Thyroid gland (tissue), 4 donors: ENCODE measurements at regions not wholly inside any gene's neighbourhood (a gene's known extent, or its start where the extent isn't known, plus 50 kb on each side); places are given as distances from the start of the nearest gene placed in this dataset.
A peak's percentile ranks its signal among the peaks of the same experiment; 100 is the strongest.

Experiments
- DNase-seq, 2 donors: peaks; one replicate each; pipeline ENCODE4 v3.0.0-alpha.2; 2019
- H3K27ac ChIP-seq, 3 donors: fragments of 200-600 bp; sonication (generic); 1 replicate in 2 of 3; 2 replicates in 1 of 3; pipeline ENCODE4 v1.5.1; 2016 to 2019; ENCODE audit warnings: mild to moderate bottlenecking in 1 of 3, moderate library complexity in 1 of 3
- H3K27me3 ChIP-seq: fragments of 200-600 bp; sonication (generic); one replicate; pipeline ENCODE4 v1.5.1; 2019
- H3K36me3 ChIP-seq, 2 donors: fragments of 200-600 bp; sonication (generic); one replicate each; pipeline ENCODE4 v1.5.1; 2016 to 2019
- H3K4me1 ChIP-seq, 2 donors: fragments of 200-600 bp; sonication (generic); one replicate each; pipeline ENCODE4 v1.5.1; 2017 to 2019
- H3K4me3 ChIP-seq, 3 donors: fragments of 200-600 bp; sonication (generic); replicated peaks in 1 of 3; 1 replicate in 2 of 3; 2 replicates in 1 of 3; pipeline ENCODE4 v1.5.1; 2016; ENCODE audit warnings: mild to moderate bottlenecking in 1 of 3
- H3K9me3 ChIP-seq: fragments of 200-600 bp; sonication (generic); one replicate; pipeline ENCODE4 v1.5.1; 2017
- POLR2A ChIP-seq, 2 donors: fragments of 450-650 bp; IDR thresholded peaks; one replicate each; pipeline ENCODE4 v1.6.1; 2017; ENCODE audit warnings: antibody characterized with exemption in 2 of 2, mild to moderate bottlenecking in 2 of 2, moderate library complexity in 1 of 2
- WGBS, 2 donors: methylation state at CpG; one replicate each; pipeline ENCODE4 v1.1.5; 2017; 5-methylcytosine and 5-hydroxymethylcytosine counted together
- intact Hi-C: fragments of 100-400 bp; cut with DNase I; formaldehyde crosslinking; loops from one replicate; pipeline ENCODE4 v1.15.1; 2023
- TF ChIP-seq, protein P1 (sequence below), 6 experiments: fragments of 200-600 bp in 3 of 6; fragments of 450-650 bp in 3 of 6; sonication (generic) in 3 of 6; IDR thresholded peaks; one replicate each; pipeline ENCODE4 v1.5.1; 2016 to 2019; ENCODE audit warnings: antibody characterized with exemption in 6 of 6, mild to moderate bottlenecking in 2 of 6, inconsistent platforms in 1 of 6, moderate library complexity in 1 of 6

DNA sequence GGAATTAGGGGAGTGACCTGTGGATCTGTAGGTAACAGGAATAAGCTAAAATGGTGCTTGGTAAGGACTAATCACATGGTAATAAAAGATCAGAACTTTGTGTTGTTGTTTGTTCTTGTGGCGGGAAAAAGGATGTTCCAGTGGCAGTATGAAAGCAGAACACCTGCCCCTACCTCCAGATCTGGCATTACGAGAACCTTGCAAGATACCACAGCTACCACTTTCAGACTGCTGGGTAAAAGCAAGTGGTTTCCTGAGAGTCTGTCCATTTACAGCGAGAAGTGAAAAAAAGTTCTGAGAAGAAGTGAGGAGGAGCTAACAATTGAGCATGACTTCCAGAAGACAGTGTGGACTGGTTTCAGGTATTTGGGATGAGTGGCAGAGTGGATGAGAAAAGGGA is 252.5 kb downstream of the TLE4 start:
- no peaks in the 10 kb centered on the region for H3K4me1 ChIP-seq
- no peaks in the 10 kb centered on the region for H3K9me3 ChIP-seq
- no peak overlapping the region for H3K27ac ChIP-seq
- no peak overlapping the region for H3K4me3 ChIP-seq
- 95 to 97% methylated on average over 3 of the region's 3 CpGs for WGBS, 2 donors
- intact Hi-C loops, result no loop called here
- H3K27me3 ChIP-seq, result no peaks in the 10 kb centered on the region
- TF ChIP-seq, protein P1, sequence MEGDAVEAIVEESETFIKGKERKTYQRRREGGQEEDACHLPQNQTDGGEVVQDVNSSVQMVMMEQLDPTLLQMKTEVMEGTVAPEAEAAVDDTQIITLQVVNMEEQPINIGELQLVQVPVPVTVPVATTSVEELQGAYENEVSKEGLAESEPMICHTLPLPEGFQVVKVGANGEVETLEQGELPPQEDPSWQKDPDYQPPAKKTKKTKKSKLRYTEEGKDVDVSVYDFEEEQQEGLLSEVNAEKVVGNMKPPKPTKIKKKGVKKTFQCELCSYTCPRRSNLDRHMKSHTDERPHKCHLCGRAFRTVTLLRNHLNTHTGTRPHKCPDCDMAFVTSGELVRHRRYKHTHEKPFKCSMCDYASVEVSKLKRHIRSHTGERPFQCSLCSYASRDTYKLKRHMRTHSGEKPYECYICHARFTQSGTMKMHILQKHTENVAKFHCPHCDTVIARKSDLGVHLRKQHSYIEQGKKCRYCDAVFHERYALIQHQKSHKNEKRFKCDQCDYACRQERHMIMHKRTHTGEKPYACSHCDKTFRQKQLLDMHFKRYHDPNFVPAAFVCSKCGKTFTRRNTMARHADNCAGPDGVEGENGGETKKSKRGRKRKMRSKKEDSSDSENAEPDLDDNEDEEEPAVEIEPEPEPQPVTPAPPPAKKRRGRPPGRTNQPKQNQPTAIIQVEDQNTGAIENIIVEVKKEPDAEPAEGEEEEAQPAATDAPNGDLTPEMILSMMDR (IDR thresholded peaks at IDR 0.05), result no peak
- no peak for TF ChIP-seq POLR2A (IDR thresholded peaks at IDR 0.05)
- DNase-seq, result no peak
- no peaks in the 10 kb centered on the region for H3K36me3 ChIP-seq

DNA sequence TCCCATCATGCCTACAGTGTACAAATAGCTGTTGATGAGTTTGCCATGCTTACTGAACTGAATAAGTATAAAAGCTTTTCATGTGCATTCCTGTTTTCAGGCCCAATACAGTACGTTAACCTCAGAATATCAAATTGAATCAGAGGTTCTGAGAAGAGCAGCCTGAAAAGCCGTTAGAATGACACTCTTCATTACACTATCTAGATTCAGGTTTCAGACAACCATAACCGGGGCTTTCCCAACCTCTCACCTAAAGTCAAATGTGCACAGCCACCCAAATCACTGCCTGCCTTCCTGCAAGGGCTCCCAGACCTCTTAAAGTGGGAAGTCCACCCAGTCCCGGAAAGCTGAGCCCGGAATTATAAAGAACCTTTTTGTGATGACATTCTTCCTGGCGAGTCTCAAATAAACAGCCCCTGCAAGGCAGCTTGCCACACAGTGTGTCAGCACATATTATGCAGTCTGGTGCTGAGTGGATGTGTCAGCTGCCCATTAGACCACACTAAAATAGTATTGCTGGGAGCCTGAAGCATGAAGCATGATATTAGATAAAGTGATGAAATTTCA is 245.8 kb downstream of the TLE4 start:
- peak; percentile 5 to 14 for DNase-seq
- Histone ChIP-seq H3K4me3 (no peak overlapping the region), H3K9me3 (no peaks in the 10 kb centered on the region), H3K27ac (no peak overlapping the region), H3K4me1 (no peaks in the 10 kb centered on the region), H3K36me3 (no peaks in the 10 kb centered on the region), H3K27me3 (no peaks in the 10 kb centered on the region)
- 58 to 60% methylated on average over 6 of the region's 6 CpGs for WGBS, 2 donors
- no peak for TF ChIP-seq POLR2A (IDR thresholded peaks at IDR 0.05)
- TF ChIP-seq, protein P1 (IDR thresholded peaks at IDR 0.05), result no peak
- intact Hi-C loops, result no loop called here

DNA sequence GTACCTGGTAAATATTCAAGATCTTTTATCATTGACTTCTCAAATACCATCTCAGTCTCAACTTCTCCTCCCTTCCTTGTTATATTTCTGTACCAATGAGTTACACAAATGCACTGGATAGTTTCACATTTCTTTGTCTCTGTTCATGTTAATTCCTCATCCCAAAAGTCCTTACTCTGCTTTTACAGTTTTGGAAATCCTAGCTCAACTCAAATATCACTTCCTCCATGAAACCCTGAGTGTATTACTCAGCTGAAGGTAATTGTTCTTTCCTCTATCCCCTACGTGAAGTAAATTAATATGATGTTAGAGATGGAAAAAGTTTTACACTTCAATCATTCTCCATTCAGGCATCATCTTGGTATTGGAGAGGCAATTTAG is 241.5 kb downstream of the TLE4 start:
- no peaks in the 10 kb centered on the region for H3K27me3 ChIP-seq
- intact Hi-C loops, result no loop called here
- no peak overlapping the region for H3K27ac ChIP-seq

DNA sequence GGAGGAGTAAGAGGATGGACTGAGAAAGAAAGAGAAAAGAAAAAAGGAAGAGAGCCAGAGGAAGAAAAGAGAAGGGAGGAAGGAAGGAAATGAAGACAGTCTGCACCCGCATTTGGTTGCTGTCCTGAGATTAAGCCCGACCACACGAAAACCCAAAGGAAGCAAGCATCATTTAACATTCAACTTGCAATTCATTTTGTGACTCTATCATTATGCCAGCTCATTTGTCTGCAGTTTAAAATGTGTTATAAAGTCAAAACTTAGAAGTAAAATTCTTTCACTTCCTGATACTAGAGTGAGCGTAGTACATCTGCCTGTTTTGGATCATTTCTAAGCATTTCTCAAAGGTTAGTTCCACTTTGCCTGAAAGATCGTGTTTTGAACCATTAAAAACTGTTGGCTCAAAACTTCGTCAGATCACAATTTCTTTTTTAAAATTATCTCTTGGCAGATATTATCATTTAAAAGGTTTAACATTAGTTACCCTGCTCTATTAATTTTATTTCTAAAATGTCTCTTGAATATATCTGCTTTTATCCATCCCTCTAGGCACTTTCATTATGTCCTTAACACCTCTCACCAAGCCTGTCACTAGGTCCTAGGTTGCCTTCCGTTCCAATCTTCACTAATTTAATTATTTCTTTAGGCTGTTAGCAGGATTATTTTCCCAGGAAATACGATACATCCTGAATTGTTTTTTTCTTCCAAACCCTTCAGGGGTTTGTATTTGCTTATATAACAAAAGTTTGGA is 240.9 kb downstream of the TLE4 start:
- no peak overlapping the region for H3K27ac ChIP-seq
- WGBS, 2 donors, result 63 to 70% methylated on average over 8 of the region's 8 CpGs
- H3K4me3 ChIP-seq, result no peak overlapping the region
- TF ChIP-seq POLR2A (IDR thresholded peaks at IDR 0.05), result no peak
- TF ChIP-seq, protein P1 (IDR thresholded peaks at IDR 0.05), result no peak
- no peaks in the 10 kb centered on the region for H3K9me3 ChIP-seq
- no peaks in the 10 kb centered on the region for H3K36me3 ChIP-seq
- DNase-seq, result no peak
- no peaks in the 10 kb centered on the region for H3K27me3 ChIP-seq
- intact Hi-C loops, result no loop called here
- peaks cover 0 to 6% of the 10 kb centered on the region in 2 donors for H3K4me1 ChIP-seq

More for the DNA sequence above, 241.5 kb downstream of the TLE4 start:
- no peak overlapping the region for H3K4me3 ChIP-seq
- H3K9me3 ChIP-seq, result no peaks in the 10 kb centered on the region
- H3K36me3 ChIP-seq, result no peaks in the 10 kb centered on the region
- TF ChIP-seq POLR2A (IDR thresholded peaks at IDR 0.05), result no peak
- TF ChIP-seq, protein P1 (IDR thresholded peaks at IDR 0.05), result no peak
- no peak for DNase-seq
- WGBS, 2 donors, result 71 to 75% methylated on average over 1 of the region's 1 CpG
- H3K4me1 ChIP-seq, result peaks cover 0 to 6% of the 10 kb centered on the region in 2 donors

DNA sequence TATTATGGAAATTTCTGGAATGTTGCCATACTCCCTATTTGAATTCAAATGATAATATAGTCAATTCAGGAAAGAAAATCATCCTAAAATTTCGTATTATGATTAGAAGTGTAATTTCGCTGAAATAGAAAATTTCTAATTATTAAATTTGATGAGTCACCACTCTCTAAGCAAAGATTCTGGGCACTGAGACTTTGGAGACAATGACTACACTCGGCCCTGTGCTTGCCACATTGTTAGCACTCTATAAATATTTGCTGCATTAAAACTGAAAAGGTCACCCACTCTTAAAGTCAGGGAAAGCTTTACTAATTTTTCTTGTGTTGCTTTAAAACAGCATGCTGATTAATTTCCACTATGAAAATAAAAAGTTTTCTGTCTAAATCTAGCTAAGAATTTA is 240.3 kb downstream of the TLE4 start:
- Histone ChIP-seq H3K27ac (no peak overlapping the region), H3K4me1 (peaks cover 0 to 6% of the 10 kb centered on the region in 2 donors), H3K27me3 (no peaks in the 10 kb centered on the region), H3K36me3 (no peaks in the 10 kb centered on the region), H3K9me3 (no peaks in the 10 kb centered on the region), H3K4me3 (no peak overlapping the region)
- intact Hi-C loops, result no loop called here
- DNase-seq, result no peak
- WGBS, 2 donors, result 77 to 79% methylated on average over 3 of the region's 3 CpGs
- TF ChIP-seq POLR2A (IDR thresholded peaks at IDR 0.05), result no peak
- TF ChIP-seq, protein P1 (IDR thresholded peaks at IDR 0.05), result no peak
